HCT116 (cell line): ENCODE measurements at regions not wholly inside any gene's neighbourhood (a gene's known extent, or its start where the extent isn't known, plus 50 kb on each side); places are given as distances from the start of the nearest gene placed in this dataset.

Experiments used
- ATAC-seq: fragments of 200-7000 bp; cut with Tn5 transposase; 2 replicates; pipeline ENCODE4 v1.9.1; 2020; ENCODE audit warnings: mild to moderate bottlenecking, moderate library complexity
- BruUV-seq: library from RNA; stranded (reverse); fragments of 400-500 nt; replicated peaks from 2 replicates; lab custom pipeline; 2021; lab: Mats Ljungman, UMichigan
- CTCF ChIA-PET: fragments of 300-600 bp; sonication (Branson Sonifier 250); formaldehyde crosslinking; loops from one replicate; lab custom pipeline; 2021; ENCODE audit warnings: antibody characterized with exemption; lab: Charles Lee
- POLR2A ChIA-PET: fragments of 300-600, 350-600 bp; sonication (Branson Sonifier 250); formaldehyde crosslinking; loops from one replicate; lab custom pipeline; 2021; ENCODE audit warnings: antibody characterized with exemption; lab: Charles Lee
- RAD21 ChIA-PET, 2 experiments: fragments of 300-600 bp; sonication (Branson Sonifier 250); formaldehyde crosslinking; loops; one replicate each; lab custom pipeline; 2023; ENCODE audit warnings: low total read pairs in 2 of 2; ENCODE audit not compliant: uncharacterized antibody in 2 of 2, unreplicated experiment in 2 of 2, low non-redundant PET in 1 of 2; lab: Charles Lee
- DNase-seq: peaks from one replicate; pipeline ENCODE4 v3.0.0-alpha.2; 2010; ENCODE audit warnings: low read depth, low spot score
- H2AFZ ChIP-seq: fragments of 200-600 bp; shearing (Covaris generic), sonication (generic); 2 replicates; pipeline ENCODE4 v1.6.1; 2017; ENCODE audit warnings: low read depth, mixed run types, mixed read lengths, antibody characterized with exemption, low read length; ENCODE audit not compliant: poor library complexity, severe bottlenecking
- H3K27ac ChIP-seq: 2 replicates; pipeline ENCODE4 v1.5.1; 2012; ENCODE audit warnings: low read depth, low read length
- H3K27me3 ChIP-seq: fragments of 200-600 bp; sonication (generic); 2 replicates; pipeline ENCODE4 v1.6.1; 2016; ENCODE audit warnings: mixed run types, low read length, mixed read lengths; ENCODE audit not compliant: insufficient read depth
- H3K36me3 ChIP-seq, 2 experiments: fragments of 200-500 bp in 1 of 2; fragments of 200-600 bp in 1 of 2; sonication (Bioruptor generic) in 1 of 2; sonication (generic) in 1 of 2; 2 replicates each; pipeline versions ENCODE4 v1.5.1 to v1.6.1; 2014 to 2016; ENCODE audit warnings: low read length in 2 of 2, inconsistent platforms in 1 of 2, mixed read lengths in 1 of 2, mixed run types in 1 of 2; ENCODE audit not compliant: insufficient read depth in 2 of 2, control insufficient read depth in 1 of 2
- H3K4me1 ChIP-seq, 2 experiments: fragments of 200-600 bp in 1 of 2; sonication (generic) in 1 of 2; 2 replicates each; pipeline versions ENCODE4 v1.5.1 to v1.6.1; 2012 to 2017; ENCODE audit warnings: low read length in 2 of 2, inconsistent platforms in 1 of 2, mild to moderate bottlenecking in 1 of 2, mixed read lengths in 1 of 2, mixed run types in 1 of 2, moderate library complexity in 1 of 2; ENCODE audit not compliant: insufficient read depth in 2 of 2, control insufficient read depth in 1 of 2
- H3K4me2 ChIP-seq: fragments of 200-600 bp; sonication (generic); 2 replicates; pipeline ENCODE4 v1.6.1; 2017; ENCODE audit warnings: mixed run types, low read length, mixed read lengths
- H3K4me3 ChIP-seq, 2 experiments: fragments of 200-600 bp in 1 of 2; sonication (generic) in 1 of 2; replicated peaks in 1 of 2; 2 replicates each; pipeline ENCODE4 v1.5.1; 2011 to 2016; ENCODE audit warnings: low read length in 2 of 2, control low read depth in 1 of 2, low read depth in 1 of 2, mild to moderate bottlenecking in 1 of 2, mixed read lengths in 1 of 2, mixed run types in 1 of 2
- H3K79me2 ChIP-seq: fragments of 200-600 bp; sonication (generic); 2 replicates; pipeline ENCODE4 v1.6.1; 2017; ENCODE audit warnings: mild to moderate bottlenecking, mixed run types, low read length, moderate library complexity, mixed read lengths; ENCODE audit not compliant: insufficient read depth
- H3K9ac ChIP-seq: fragments of 200-600 bp; sonication (generic); 2 replicates; pipeline ENCODE4 v1.6.1; 2016; ENCODE audit warnings: low read length, mixed read lengths
- H3K9me2 ChIP-seq: fragments of 200-600 bp; sonication (generic), shearing (Covaris generic); 2 replicates; pipeline ENCODE4 v1.6.1; 2017; ENCODE audit warnings: mixed run types, mild to moderate bottlenecking, moderate library complexity; ENCODE audit not compliant: insufficient read depth
- H3K9me3 ChIP-seq, 2 experiments: fragments of 200-500 bp in 1 of 2; fragments of 200-600 bp in 1 of 2; sonication (Bioruptor generic) in 1 of 2; sonication (generic) in 1 of 2; 2 replicates each; pipeline ENCODE4 v1.6.1; 2014 to 2017; ENCODE audit warnings: low read length in 2 of 2, mixed read lengths in 2 of 2, inconsistent platforms in 1 of 2, low read depth in 1 of 2, mild to moderate bottlenecking in 1 of 2, mixed run types in 1 of 2, moderate library complexity in 1 of 2; ENCODE audit not compliant: control insufficient read depth in 1 of 2, insufficient read depth in 1 of 2
- H4K20me1 ChIP-seq: fragments of 200-600 bp; sonication (generic), shearing (Covaris generic); 2 replicates; pipeline ENCODE4 v1.6.1; 2017; ENCODE audit warnings: mixed run types, mild to moderate bottlenecking, moderate library complexity; ENCODE audit not compliant: insufficient read depth
- CBX3 ChIP-seq: IDR thresholded peaks from 2 replicates; pipeline ENCODE4 v1.6.1; 2012; ENCODE audit warnings: low read depth
- CEBPB ChIP-seq: IDR thresholded peaks from 2 replicates; pipeline ENCODE4 v1.6.1; 2012; ENCODE audit warnings: low read depth
- EGR1 ChIP-seq: IDR thresholded peaks from 2 replicates; pipeline ENCODE4 v1.6.1; 2012; ENCODE audit warnings: low read depth
- ELF1 ChIP-seq: IDR thresholded peaks from 2 replicates; pipeline ENCODE4 v1.6.1; 2012; ENCODE audit warnings: low read depth, borderline replicate concordance
- EZH2 ChIP-seq: fragments of 200-600 bp; sonication (generic); IDR thresholded peaks from 2 replicates; pipeline ENCODE4 v1.6.1; 2017; ENCODE audit warnings: antibody characterized with exemption, mixed run types
- JUND ChIP-seq: IDR thresholded peaks from 2 replicates; pipeline ENCODE4 v1.6.1; 2012
- POLR2A ChIP-seq: IDR thresholded peaks from 2 replicates; pipeline ENCODE4 v1.7.0; 2011; ENCODE audit warnings: borderline replicate concordance; ENCODE audit not compliant: insufficient read depth, insufficient read length; ENCODE audit errors: extremely low read depth
- RAD21 ChIP-seq: IDR thresholded peaks from 2 replicates; pipeline ENCODE4 v1.6.1; 2012; ENCODE audit warnings: low read depth, mild to moderate bottlenecking
- SIN3A ChIP-seq: IDR thresholded peaks from 2 replicates; pipeline ENCODE4 v1.6.1; 2012; ENCODE audit warnings: low read depth
- SRF ChIP-seq: IDR thresholded peaks from 2 replicates; pipeline ENCODE4 v1.6.1; 2012; ENCODE audit warnings: low read depth
- TCF7L2 ChIP-seq: IDR thresholded peaks from 2 replicates; pipeline ENCODE4 v1.7.0; 2011; ENCODE audit warnings: borderline replicate concordance, inconsistent platforms; ENCODE audit not compliant: insufficient read depth, insufficient read length; ENCODE audit errors: extremely low read depth
- YY1 ChIP-seq: IDR thresholded peaks from 2 replicates; pipeline ENCODE4 v1.6.1; 2011; ENCODE audit warnings: low read length, low read depth, moderate library complexity, mild to moderate bottlenecking; ENCODE audit not compliant: insufficient replicate concordance; ENCODE audit errors: extremely low read depth
- ZFX ChIP-seq: fragments of 450-650 bp; IDR thresholded peaks from 2 replicates; pipeline ENCODE4 v1.6.1; 2017
- ZNF274 ChIP-seq: fragments of 200-500 bp; sonication (Bioruptor generic); IDR thresholded peaks from 2 replicates; pipeline ENCODE4 v1.6.1; 2014; ENCODE audit warnings: mild to moderate bottlenecking, low read depth, low read length, inconsistent platforms
- intact Hi-C: fragments of 100-400 bp; cut with micrococcal nuclease; formaldehyde crosslinking; loops from 2 replicates; pipeline ENCODE4 v1.10.0; 2022
- TF ChIP-seq, protein P1 (sequence below): IDR thresholded peaks from 2 replicates; pipeline ENCODE4 v1.6.1; 2011; ENCODE audit warnings: mild to moderate bottlenecking, low read length, moderate library complexity; ENCODE audit not compliant: insufficient replicate concordance; ENCODE audit errors: extremely low read depth
- TF ChIP-seq, protein P2 (sequence below): IDR thresholded peaks from 2 replicates; pipeline ENCODE4 v1.6.1; 2012
- TF ChIP-seq, protein P3 (sequence below): IDR thresholded peaks from 2 replicates; pipeline ENCODE4 v1.6.1; 2012

DNA sequence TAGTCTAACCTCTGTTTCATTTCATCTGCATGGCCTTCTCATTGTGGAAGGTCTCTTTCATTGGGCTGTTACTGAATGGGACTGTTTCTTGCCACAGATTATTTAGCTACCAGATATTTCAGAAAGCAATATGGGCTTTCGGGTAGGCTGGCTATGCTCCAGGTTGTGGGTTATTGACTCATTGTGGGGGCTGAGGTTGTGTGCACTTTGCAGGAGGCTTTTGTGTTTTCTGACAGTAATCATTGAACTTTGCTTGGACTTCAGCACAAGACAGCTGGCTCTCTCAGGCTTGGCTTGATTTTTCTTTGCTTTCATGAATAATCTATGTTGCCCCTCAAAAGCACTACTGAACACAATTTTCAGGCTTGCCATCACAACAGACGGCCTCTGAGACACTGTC lies 771.1 kb upstream of the TSPY4 start (continued):
- TF ChIP-seq, protein P1, sequence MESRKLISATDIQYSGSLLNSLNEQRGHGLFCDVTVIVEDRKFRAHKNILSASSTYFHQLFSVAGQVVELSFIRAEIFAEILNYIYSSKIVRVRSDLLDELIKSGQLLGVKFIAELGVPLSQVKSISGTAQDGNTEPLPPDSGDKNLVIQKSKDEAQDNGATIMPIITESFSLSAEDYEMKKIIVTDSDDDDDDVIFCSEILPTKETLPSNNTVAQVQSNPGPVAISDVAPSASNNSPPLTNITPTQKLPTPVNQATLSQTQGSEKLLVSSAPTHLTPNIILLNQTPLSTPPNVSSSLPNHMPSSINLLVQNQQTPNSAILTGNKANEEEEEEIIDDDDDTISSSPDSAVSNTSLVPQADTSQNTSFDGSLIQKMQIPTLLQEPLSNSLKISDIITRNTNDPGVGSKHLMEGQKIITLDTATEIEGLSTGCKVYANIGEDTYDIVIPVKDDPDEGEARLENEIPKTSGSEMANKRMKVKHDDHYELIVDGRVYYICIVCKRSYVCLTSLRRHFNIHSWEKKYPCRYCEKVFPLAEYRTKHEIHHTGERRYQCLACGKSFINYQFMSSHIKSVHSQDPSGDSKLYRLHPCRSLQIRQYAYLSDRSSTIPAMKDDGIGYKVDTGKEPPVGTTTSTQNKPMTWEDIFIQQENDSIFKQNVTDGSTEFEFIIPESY, result no peak
- TF ChIP-seq CEBPB, result no peak
- no peak for TF ChIP-seq EGR1
- no peak for TF ChIP-seq EZH2
- TF ChIP-seq SRF, result no peak
- TF ChIP-seq YY1, result no peak
- no peak for TF ChIP-seq ELF1
- TF ChIP-seq ZFX, result no peak
- TF ChIP-seq TCF7L2, result no peak
- TF ChIP-seq, protein P2, sequence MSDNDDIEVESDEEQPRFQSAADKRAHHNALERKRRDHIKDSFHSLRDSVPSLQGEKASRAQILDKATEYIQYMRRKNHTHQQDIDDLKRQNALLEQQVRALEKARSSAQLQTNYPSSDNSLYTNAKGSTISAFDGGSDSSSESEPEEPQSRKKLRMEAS, result no peak
- TF ChIP-seq SIN3A, result no peak

DNA sequence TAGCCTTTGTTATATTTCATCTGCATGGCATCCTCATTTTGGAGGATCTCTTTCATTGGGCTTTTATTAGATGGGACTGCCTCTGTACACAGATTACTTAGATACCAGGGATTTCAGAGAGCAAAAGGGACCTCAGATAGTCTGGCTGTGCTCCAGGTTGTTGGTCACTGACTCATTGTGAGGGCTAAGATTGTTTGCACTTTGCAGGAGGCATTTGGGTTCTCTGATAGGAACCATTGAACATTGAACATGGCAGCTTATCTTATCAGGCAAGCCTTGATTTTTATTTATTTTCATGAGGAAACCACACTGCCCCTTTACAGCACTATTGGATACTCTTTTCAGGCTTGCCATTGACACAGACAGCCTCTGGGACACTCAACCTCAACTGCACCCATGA lies 766.9 kb upstream of the TSPY4 start:
- POLR2A ChIA-PET, result no interaction called here
- ATAC-seq, result no peak

More for the DNA sequence above, 766.9 kb upstream of the TSPY4 start:
- no peaks in the 10 kb centered on the region for H3K9me3 ChIP-seq
- H3K9ac ChIP-seq, result no peak overlapping the region
- no peak overlapping the region for H3K4me2 ChIP-seq
- CTCF ChIA-PET, result no interaction called here
- no peak overlapping the region for H3K4me3 ChIP-seq
- H3K36me3 ChIP-seq, result no peaks in the 10 kb centered on the region
- no peak overlapping the region for H3K27ac ChIP-seq
- H3K4me1 ChIP-seq, result no peaks in the 10 kb centered on the region
- no peaks in the 10 kb centered on the region for H4K20me1 ChIP-seq
- no peaks in the 10 kb centered on the region for H3K79me2 ChIP-seq
- no TSS peak for BruUV-seq
- DNase-seq, result no peak
- TF ChIP-seq SIN3A, result no peak
- TF ChIP-seq POLR2A, result no peak
- no peak for TF ChIP-seq YY1
- TF ChIP-seq JUND, result no peak
- no peak for TF ChIP-seq EGR1
- no peak for TF ChIP-seq RAD21
- TF ChIP-seq CEBPB, result no peak
- TF ChIP-seq, protein P3, sequence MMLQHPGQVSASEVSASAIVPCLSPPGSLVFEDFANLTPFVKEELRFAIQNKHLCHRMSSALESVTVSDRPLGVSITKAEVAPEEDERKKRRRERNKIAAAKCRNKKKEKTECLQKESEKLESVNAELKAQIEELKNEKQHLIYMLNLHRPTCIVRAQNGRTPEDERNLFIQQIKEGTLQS, result no peak
- TF ChIP-seq ZNF274, result no peak
- no peak for TF ChIP-seq SRF
- TF ChIP-seq CBX3, result no peak
- TF ChIP-seq, all 23 proteins: peak for 0
- H3K9me2 ChIP-seq, result no peaks in the 10 kb centered on the region
- no peaks in the 10 kb centered on the region for H3K27me3 ChIP-seq
- no peak overlapping the region for H2AFZ ChIP-seq
- RAD21 ChIA-PET, result no interaction called here
- intact Hi-C loops, result no loop called here
